IMR-90 (cell line): ENCODE measurements at regions not wholly inside any gene's neighbourhood (a gene's known extent, or its start where the extent isn't known, plus 50 kb on each side); places are given as distances from the start of the nearest gene placed in this dataset.
A peak's percentile ranks its signal among the peaks of the same experiment; 100 is the strongest.

Experiments used
- ATAC-seq: fragments of 200-7000 bp; cut with Tn5 transposase; 2 replicates; pipeline ENCODE4 v1.9.1; 2020; ENCODE audit warnings: low read depth, mild to moderate bottlenecking, moderate library complexity
- BruUV-seq: library from RNA; stranded (reverse); fragments of 400-500 nt; replicated peaks from 2 replicates; lab custom pipeline; 2021; lab: Mats Ljungman, UMichigan
- CTCF ChIA-PET: fragments of 300-600 bp; formaldehyde crosslinking; extraction: SDS; loops from one replicate; lab custom pipeline; 2021; ENCODE audit warnings: antibody characterized with exemption; lab: Yijun Ruan, JAX
- POLR2A ChIA-PET: fragments of 300-600 bp; sonication (Branson Sonifier 250); formaldehyde crosslinking; loops from one replicate; lab custom pipeline; 2022; ENCODE audit warnings: antibody characterized with exemption; ENCODE audit not compliant: unreplicated experiment; lab: Charles Lee
- DNase-seq: peaks from one replicate; pipeline ENCODE4 v3.0.0; 2013
- H2AFZ ChIP-seq: replicated peaks from 2 replicates; pipeline ENCODE3; 2013; ENCODE audit warnings: low read length, mild to moderate bottlenecking; ENCODE audit not compliant: poor library complexity
- H2AK5ac ChIP-seq: 2 replicates; pipeline ENCODE4 v1.6.1; 2013; ENCODE audit warnings: low read depth, low read length, inconsistent platforms
- H2AK9ac ChIP-seq: replicated peaks from 2 replicates; pipeline ENCODE3; 2013; ENCODE audit warnings: mild to moderate bottlenecking, low read depth, low read length, moderate library complexity; ENCODE audit not compliant: poor library complexity
- H2BK120ac ChIP-seq: 2 replicates; pipeline ENCODE4 v1.6.1; 2013; ENCODE audit warnings: low read depth, low read length, inconsistent platforms
- H2BK15ac ChIP-seq: 3 replicates; pipeline ENCODE4 v1.6.1; 2013; ENCODE audit warnings: low read depth, low read length, inconsistent platforms
- H2BK20ac ChIP-seq: 2 replicates; pipeline ENCODE4 v1.6.1; 2013; ENCODE audit warnings: low read depth, mild to moderate bottlenecking, inconsistent platforms, low read length, moderate library complexity
- H2BK5ac ChIP-seq: 2 replicates; pipeline ENCODE4 v1.6.1; 2013; ENCODE audit warnings: mild to moderate bottlenecking, low read depth, low read length, inconsistent platforms; ENCODE audit not compliant: poor library complexity, severe bottlenecking
- H3K14ac ChIP-seq: replicated peaks from 2 replicates; pipeline ENCODE4 v1.6.1; 2013; ENCODE audit warnings: low read depth, low read length, inconsistent platforms
- H3K18ac ChIP-seq: 2 replicates; pipeline ENCODE4 v1.6.1; 2013; ENCODE audit warnings: low read depth, low read length, control low read depth
- H3K23ac ChIP-seq: 2 replicates; pipeline ENCODE4 v1.6.1; 2013; ENCODE audit warnings: low read depth, low read length, inconsistent platforms
- H3K27ac ChIP-seq: 2 replicates; pipeline ENCODE4 v1.5.1; 2013; ENCODE audit warnings: mild to moderate bottlenecking, control low read depth, low read length; ENCODE audit not compliant: insufficient read depth
- H3K27me3 ChIP-seq: 2 replicates; pipeline ENCODE4 v1.6.1; 2013; ENCODE audit warnings: low read length; ENCODE audit not compliant: control insufficient read depth, insufficient read depth
- H3K36me3 ChIP-seq: 2 replicates; pipeline ENCODE4 v1.6.1; 2013; ENCODE audit warnings: low read length, mixed read lengths; ENCODE audit not compliant: control insufficient read depth, insufficient read depth
- H3K4ac ChIP-seq: 2 replicates; pipeline ENCODE4 v1.6.1; 2013; ENCODE audit warnings: low read depth, low read length, inconsistent platforms
- H3K4me1 ChIP-seq: 2 replicates; pipeline ENCODE4 v1.6.1; 2013; ENCODE audit warnings: low read length, mixed read lengths; ENCODE audit not compliant: control insufficient read depth, insufficient read depth
- H3K4me2 ChIP-seq: 2 replicates; pipeline ENCODE4 v1.6.1; 2013; ENCODE audit warnings: low read depth, mild to moderate bottlenecking, control low read depth, low read length, moderate library complexity
- H3K4me3 ChIP-seq: 2 replicates; pipeline ENCODE4 v1.5.1; 2013; ENCODE audit warnings: low read depth, mild to moderate bottlenecking, control low read depth, low read length, moderate library complexity; ENCODE audit not compliant: insufficient read depth
- H3K56ac ChIP-seq: 2 replicates; pipeline ENCODE4 v1.6.1; 2013; ENCODE audit warnings: low read length, inconsistent platforms; ENCODE audit not compliant: insufficient read depth; ENCODE audit errors: extremely low read depth
- H3K79me1 ChIP-seq, 2 experiments: 2 replicates each; pipeline ENCODE4 v1.6.1; 2013; ENCODE audit warnings: low read length in 2 of 2, inconsistent platforms in 1 of 2, low read depth in 1 of 2
- H3K9ac ChIP-seq: 2 replicates; pipeline ENCODE4 v1.6.1; 2013; ENCODE audit warnings: low read depth, low read length, control low read depth
- H3K9me1 ChIP-seq: 2 replicates; pipeline ENCODE4 v1.6.1; 2013; ENCODE audit warnings: low read length, inconsistent platforms; ENCODE audit not compliant: insufficient read depth
- H3K9me3 ChIP-seq: 2 replicates; pipeline ENCODE4 v1.6.1; 2013; ENCODE audit warnings: low read length; ENCODE audit not compliant: control insufficient read depth, insufficient read depth
- H4K20me1 ChIP-seq: 2 replicates; pipeline ENCODE4 v1.6.1; 2013; ENCODE audit warnings: low read length, inconsistent platforms; ENCODE audit not compliant: insufficient read depth
- H4K5ac ChIP-seq: 2 replicates; pipeline ENCODE4 v1.6.1; 2013; ENCODE audit warnings: mild to moderate bottlenecking, low read depth, low read length, control low read depth
- H4K8ac ChIP-seq, 2 experiments: 2 replicates each; pipeline ENCODE4 v1.6.1; 2013; ENCODE audit warnings: low read depth in 2 of 2, low read length in 2 of 2, control low read depth in 1 of 2, inconsistent platforms in 1 of 2
- H4K91ac ChIP-seq: 2 replicates; pipeline ENCODE4 v1.6.1; 2013; ENCODE audit warnings: low read depth, low read length, inconsistent platforms; ENCODE audit not compliant: insufficient read depth
- BHLHE40 ChIP-seq: fragments of 150-350 bp; IDR thresholded peaks from 2 replicates; pipeline ENCODE4 v1.6.1; 2016; ENCODE audit warnings: mild to moderate bottlenecking, low read depth, low read length
- CEBPB ChIP-seq: IDR thresholded peaks from 2 replicates; pipeline ENCODE4 v1.6.1; 2012; ENCODE audit warnings: low read depth, low read length, improper control_type of control experiment
- CHD1 ChIP-seq: IDR thresholded peaks from 2 replicates; pipeline ENCODE4 v1.6.1; 2012; ENCODE audit warnings: low read depth, low read length, improper control_type of control experiment
- FOS ChIP-seq: fragments of 150-350 bp; IDR thresholded peaks from 2 replicates; pipeline ENCODE4 v1.6.1; 2016; ENCODE audit warnings: low read depth, low read length
- MAFK ChIP-seq: IDR thresholded peaks from 2 replicates; pipeline ENCODE4 v1.6.1; 2012; ENCODE audit warnings: low read depth, low read length, improper control_type of control experiment
- MAZ ChIP-seq: IDR thresholded peaks from 2 replicates; pipeline ENCODE4 v1.6.1; 2012; ENCODE audit warnings: low read depth, mild to moderate bottlenecking, low read length, improper control_type of control experiment, moderate library complexity, borderline replicate concordance
- MXI1 ChIP-seq: IDR thresholded peaks from 2 replicates; pipeline ENCODE4 v1.6.1; 2012; ENCODE audit warnings: low read depth, mild to moderate bottlenecking, low read length, moderate library complexity, borderline replicate concordance
- RCOR1 ChIP-seq: IDR thresholded peaks from 2 replicates; pipeline ENCODE4 v1.6.1; 2012; ENCODE audit warnings: mild to moderate bottlenecking, low read length, improper control_type of control experiment; ENCODE audit not compliant: insufficient replicate concordance
- SMC3 ChIP-seq: fragments of 150-350 bp; IDR thresholded peaks from 2 replicates; pipeline ENCODE4 v1.6.1; 2016; ENCODE audit warnings: low read depth, mild to moderate bottlenecking, antibody characterized with exemption, low read length, moderate library complexity
- WGBS, 2 experiments: methylation state at CpG; one replicate each; pipeline versions ENCODE4 v1.1.5 to v1.1.7; 2013; ENCODE audit warnings: missing lambda C conversion rate in 2 of 2; ENCODE audit not compliant: insufficient read length in 1 of 2; ENCODE audit errors: extremely low coverage in 2 of 2; 5-methylcytosine and 5-hydroxymethylcytosine counted together
- dilution Hi-C: fragments of 300-500 bp; cut with HindIII; formaldehyde crosslinking; loops from one replicate; pipeline ENCODE4 v1.14.3; 2018; ENCODE audit warnings: low sequenced_read_pairs; ENCODE audit not compliant: unreplicated experiment
- in situ Hi-C: fragments of 300-500 bp; cut with MboI; formaldehyde crosslinking; loops from 3 replicates; pipeline ENCODE4 v1.14.3; 2019; ENCODE audit warnings: low sequenced_read_pairs, inconsistent platforms, mixed read lengths
- intact Hi-C: fragments of 100-400 bp; cut with micrococcal nuclease; formaldehyde crosslinking; loops from 2 replicates; pipeline ENCODE4 v1.10.0; 2022
- TF ChIP-seq, protein P1 (sequence below): conservative IDR thresholded peaks from 2 replicates; pipeline ENCODE4 v1.5.1; 2012; ENCODE audit warnings: mild to moderate bottlenecking, low read depth, low read length, improper control_type of control experiment

GRCh38 chr11:24046731-24047130 is 450.1 kb upstream of the LUZP2 start:
- H2BK15ac ChIP-seq = no peak overlapping the region
- no peak overlapping the region for H3K9ac ChIP-seq
- TF ChIP-seq FOS = no peak
- no peak for TF ChIP-seq RCOR1
- TF ChIP-seq MAFK = no peak
- TF ChIP-seq CHD1 = no peak
- no peak for TF ChIP-seq MAZ
- TF ChIP-seq CEBPB = no peak
- TF ChIP-seq, protein P1, sequence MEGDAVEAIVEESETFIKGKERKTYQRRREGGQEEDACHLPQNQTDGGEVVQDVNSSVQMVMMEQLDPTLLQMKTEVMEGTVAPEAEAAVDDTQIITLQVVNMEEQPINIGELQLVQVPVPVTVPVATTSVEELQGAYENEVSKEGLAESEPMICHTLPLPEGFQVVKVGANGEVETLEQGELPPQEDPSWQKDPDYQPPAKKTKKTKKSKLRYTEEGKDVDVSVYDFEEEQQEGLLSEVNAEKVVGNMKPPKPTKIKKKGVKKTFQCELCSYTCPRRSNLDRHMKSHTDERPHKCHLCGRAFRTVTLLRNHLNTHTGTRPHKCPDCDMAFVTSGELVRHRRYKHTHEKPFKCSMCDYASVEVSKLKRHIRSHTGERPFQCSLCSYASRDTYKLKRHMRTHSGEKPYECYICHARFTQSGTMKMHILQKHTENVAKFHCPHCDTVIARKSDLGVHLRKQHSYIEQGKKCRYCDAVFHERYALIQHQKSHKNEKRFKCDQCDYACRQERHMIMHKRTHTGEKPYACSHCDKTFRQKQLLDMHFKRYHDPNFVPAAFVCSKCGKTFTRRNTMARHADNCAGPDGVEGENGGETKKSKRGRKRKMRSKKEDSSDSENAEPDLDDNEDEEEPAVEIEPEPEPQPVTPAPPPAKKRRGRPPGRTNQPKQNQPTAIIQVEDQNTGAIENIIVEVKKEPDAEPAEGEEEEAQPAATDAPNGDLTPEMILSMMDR = no peak
- TF ChIP-seq SMC3 = no peak
- no peak for TF ChIP-seq MXI1
- TF ChIP-seq BHLHE40 = no peak
- no peak overlapping the region for H2BK20ac ChIP-seq
- POLR2A ChIA-PET = no interaction called here
- H2BK5ac ChIP-seq = no peak overlapping the region
- no peak overlapping the region for H4K8ac ChIP-seq
- no peak overlapping the region for H2AFZ ChIP-seq
- H3K79me1 ChIP-seq = no peaks in the 10 kb centered on the region
- H3K4me2 ChIP-seq = no peak overlapping the region
- DNase-seq (peak; percentile 44), ATAC-seq (peak; percentile 49; the same call in 1 of the 2 replicates)
- no peak overlapping the region for H3K14ac ChIP-seq
- H2AK5ac ChIP-seq = no peak overlapping the region
- no peak overlapping the region for H3K4ac ChIP-seq
- intact Hi-C loops = no loop called here
- dilution Hi-C loops = no loop called here
- in situ Hi-C loops = no loop called here
- no peak overlapping the region for H3K23ac ChIP-seq
- CTCF ChIA-PET = no interaction called here
- H3K36me3 ChIP-seq = no peaks in the 10 kb centered on the region
- H3K56ac ChIP-seq = no peak overlapping the region
- H3K4me3 ChIP-seq = no peak overlapping the region
- H3K4me1 ChIP-seq = no peaks in the 10 kb centered on the region
- no peaks in the 10 kb centered on the region for H4K20me1 ChIP-seq
- no peak overlapping the region for H4K5ac ChIP-seq
- BruUV-seq = no TSS peak
- no peak overlapping the region for H3K18ac ChIP-seq
- H3K9me3 ChIP-seq = peaks cover 7% of the 10 kb centered on the region
- no CpG with 5 or more reads among the region's 1 CpG for WGBS, 2 experiments
- no peaks in the 10 kb centered on the region for H3K9me1 ChIP-seq
- no peak overlapping the region for H2BK120ac ChIP-seq
- H2AK9ac ChIP-seq = no peak overlapping the region
- no peak overlapping the region for H3K27ac ChIP-seq
- H3K27me3 ChIP-seq = no peaks in the 10 kb centered on the region
- H4K91ac ChIP-seq = no peak overlapping the region
